OCI-LY1 (cell line): ENCODE measurements at regions not wholly inside any gene's neighbourhood (a gene's known extent, or its start where the extent isn't known, plus 50 kb on each side); places are given as distances from the start of the nearest gene placed in this dataset.

Source experiments
- CTCF ChIP-seq: fragments of 200-600 bp; sonication (generic), shearing (Covaris generic); IDR thresholded peaks from 2 replicates; pipeline ENCODE4 v1.5.1; 2017; ENCODE audit warnings: mild to moderate bottlenecking, antibody characterized with exemption, low read length, moderate library complexity, mixed read lengths
- EZH2 ChIP-seq: fragments of 200-600 bp; sonication (generic), shearing (Covaris generic); IDR thresholded peaks from 2 replicates; pipeline ENCODE4 v1.8.0; 2017; ENCODE audit warnings: borderline replicate concordance, mixed run types, mild to moderate bottlenecking, antibody characterized with exemption, low read length, moderate library complexity, mixed read lengths

- TF ChIP-seq CTCF (no peak), EZH2 (no peak)
These were observed 166.0 kb downstream of the VEGFA start for GRCh38 chr6:43935921-43936439.
